ENCODE measurements at regions not wholly inside any gene's neighbourhood (a gene's known extent, or its start where the extent isn't known, plus 50 kb on each side); places are given as distances from the start of the nearest gene placed in this dataset.
"Not testable (repeated sequence)": the region's sequence is repeated elsewhere in the genome, so short reads cannot be mapped to it uniquely, and the experiment has no call there.

GRCh38 chr3:139202226-139202958, 141.4 kb upstream of the MRPS22 start:
- peak; percentile 26 to 48 for DNase-seq

GRCh38 chr3:139202959-139203349, 140.9 kb upstream of the MRPS22 start:
- DNase-seq = no peak

- no peak for DNase-seq
Measured at GRCh38 chr3:139203752-139204151, 140.1 kb upstream of the MRPS22 start.

GRCh38 chr3:139204728-139205127, 139.1 kb upstream of the MRPS22 start:
- no peak for DNase-seq

GRCh38 chr3:139213936-139214335, 129.9 kb upstream of the MRPS22 start:
- no peak for DNase-seq

- DNase-seq = no peak
Measured at GRCh38 chr3:139216958-139217357, 126.9 kb upstream of the MRPS22 start.

GRCh38 chr3:139217633-139218032, 126.2 kb upstream of the MRPS22 start:
- no peak for DNase-seq

- DNase-seq = no peak
Measured at GRCh38 chr3:139218046-139218445, 125.8 kb upstream of the MRPS22 start.

GRCh38 chr3:139219463-139219862, 124.4 kb upstream of the MRPS22 start:
- no peak for DNase-seq

GRCh38 chr3:139222100-139222657, 121.6 kb upstream of the MRPS22 start:
- no peak for DNase-seq

- no peak for DNase-seq
Measured at GRCh38 chr3:139225548-139225947, 118.3 kb upstream of the MRPS22 start.

- DNase-seq = no peak
Measured at GRCh38 chr3:139226731-139227130, 117.1 kb upstream of the MRPS22 start.

- DNase-seq = no peak
Measured at GRCh38 chr3:139227165-139227564, 116.7 kb upstream of the MRPS22 start.

- DNase-seq = no peak
Measured at GRCh38 chr3:139227827-139228226, 116.0 kb upstream of the MRPS22 start.

- DNase-seq = no peak
Measured at GRCh38 chr3:139230391-139230790, 113.4 kb upstream of the MRPS22 start.

GRCh38 chr3:139231555-139232281, 112.1 kb upstream of the MRPS22 start:
- DNase-seq = no peak

- DNase-seq = not testable (repeated sequence)
Measured at GRCh38 chr3:139232341-139232740, 111.5 kb upstream of the MRPS22 start.

- DNase-seq = no peak
Measured at GRCh38 chr3:139234491-139234890, 109.3 kb upstream of the MRPS22 start.

GRCh38 chr3:139235192-139235591, 108.6 kb upstream of the MRPS22 start:
- DNase-seq = no peak

- no peak for DNase-seq
Measured at GRCh38 chr3:139236336-139236735, 107.5 kb upstream of the MRPS22 start.

- DNase-seq = no peak
Measured at GRCh38 chr3:139238281-139239030, 105.4 kb upstream of the MRPS22 start.

GRCh38 chr3:139239550-139239949, 104.3 kb upstream of the MRPS22 start:
- no peak for DNase-seq

- DNase-seq = no peak
Measured at GRCh38 chr3:139241783-139242182, 102.0 kb upstream of the MRPS22 start.

Measured in SHP77 (cell line).